UCSD-AML1 (cell line): ENCODE measurements at regions not wholly inside any gene's neighbourhood (a gene's known extent, or its start where the extent isn't known, plus 50 kb on each side); places are given as distances from the start of the nearest gene placed in this dataset.

Experiments
- DNase-seq: peaks from one replicate; lab custom pipeline; 2025; ENCODE audit not compliant: unreplicated experiment; lab: John Stamatoyannopoulos, UW

DNA sequence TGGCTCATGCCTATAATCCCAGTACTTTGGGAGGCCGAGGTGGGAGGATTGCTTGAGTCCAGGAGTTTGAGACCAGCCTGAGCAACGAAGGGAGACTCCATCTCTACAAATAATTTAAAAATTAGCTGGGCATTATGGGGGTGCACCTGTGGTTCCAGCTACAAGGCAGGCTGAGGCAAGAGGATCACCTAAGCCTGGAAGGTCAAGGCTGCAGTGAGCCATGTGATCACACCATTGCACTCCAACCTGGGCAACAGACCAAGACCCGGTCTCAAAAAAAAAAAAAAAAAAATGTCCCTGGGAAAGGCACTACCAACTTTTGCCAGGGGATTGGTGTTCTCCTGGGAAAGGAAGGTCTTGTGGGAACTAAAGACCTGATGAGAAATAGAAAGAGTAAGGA is 134.2 kb upstream of the AUTS2 start:
- no peak for DNase-seq

GRCh38 chr7:69465262-69465661 is 133.0 kb upstream of the AUTS2 start:
- DNase-seq, result no peak

DNA sequence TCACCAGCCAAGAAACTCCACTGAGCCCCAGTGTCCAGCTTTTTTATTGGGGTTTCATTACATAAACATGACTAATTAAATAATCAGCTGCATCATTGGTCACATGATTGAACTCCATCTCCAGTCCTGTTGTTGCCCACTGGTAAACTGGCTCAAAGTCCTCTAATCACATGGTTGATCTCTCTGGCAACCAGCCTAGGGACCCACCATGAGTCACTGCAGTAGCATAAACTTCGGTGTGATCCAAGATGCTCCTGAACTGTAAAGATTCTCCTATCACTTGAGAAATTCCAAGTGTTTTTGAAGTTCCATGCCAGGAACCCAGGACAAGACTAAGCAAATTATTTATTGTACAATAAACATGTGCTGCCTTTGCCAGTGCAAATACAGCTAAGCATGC is 130.4 kb upstream of the AUTS2 start:
- DNase-seq, result no peak

- DNase-seq, result no peak
Measured at GRCh38 chr7:69476416-69476815, 121.9 kb upstream of the AUTS2 start.

DNA sequence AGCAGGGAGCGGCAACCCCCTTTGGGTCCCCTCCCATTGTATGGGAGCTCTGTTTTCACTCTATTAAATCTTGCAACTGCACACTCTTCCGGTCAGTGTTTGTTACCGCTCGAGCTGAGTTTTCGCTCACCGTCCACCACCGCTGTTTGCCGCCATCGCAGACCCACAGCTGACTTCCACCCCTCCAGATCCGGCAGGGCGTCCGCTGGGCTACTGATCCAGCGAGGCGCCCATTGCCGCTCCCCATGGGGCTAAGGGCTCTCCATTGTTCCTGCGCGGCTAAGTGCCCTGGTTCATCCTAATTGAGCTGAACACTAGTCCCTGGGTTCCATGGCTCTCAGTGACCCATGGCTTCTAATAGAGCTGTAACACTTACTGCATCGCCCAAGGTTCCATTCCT is 115.6 kb upstream of the AUTS2 start:
- no peak for DNase-seq

DNA sequence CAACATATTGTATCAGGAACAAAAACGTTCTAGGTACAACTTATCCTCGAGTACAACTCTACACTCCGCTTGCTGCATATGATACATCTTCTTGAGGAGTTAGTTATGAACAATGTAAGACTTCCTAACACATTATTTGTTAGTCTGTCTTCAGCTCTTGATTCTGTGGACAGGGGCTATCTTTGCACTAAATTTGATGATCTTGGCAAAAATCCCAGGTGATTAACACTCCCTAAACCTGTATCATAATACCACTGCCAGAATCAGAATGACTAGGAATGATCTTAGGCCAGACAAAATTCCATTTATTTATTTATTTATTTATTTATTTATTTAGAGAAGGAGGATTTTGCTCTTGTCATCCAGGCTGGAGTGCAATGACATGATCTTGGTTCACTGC is 108.7 kb upstream of the AUTS2 start:
- no peak for DNase-seq

- no peak for DNase-seq
Measured at GRCh38 chr7:69498671-69499070, 99.6 kb upstream of the AUTS2 start.

GRCh38 chr7:69502358-69502757 is 95.9 kb upstream of the AUTS2 start:
- DNase-seq, result no peak

DNA sequence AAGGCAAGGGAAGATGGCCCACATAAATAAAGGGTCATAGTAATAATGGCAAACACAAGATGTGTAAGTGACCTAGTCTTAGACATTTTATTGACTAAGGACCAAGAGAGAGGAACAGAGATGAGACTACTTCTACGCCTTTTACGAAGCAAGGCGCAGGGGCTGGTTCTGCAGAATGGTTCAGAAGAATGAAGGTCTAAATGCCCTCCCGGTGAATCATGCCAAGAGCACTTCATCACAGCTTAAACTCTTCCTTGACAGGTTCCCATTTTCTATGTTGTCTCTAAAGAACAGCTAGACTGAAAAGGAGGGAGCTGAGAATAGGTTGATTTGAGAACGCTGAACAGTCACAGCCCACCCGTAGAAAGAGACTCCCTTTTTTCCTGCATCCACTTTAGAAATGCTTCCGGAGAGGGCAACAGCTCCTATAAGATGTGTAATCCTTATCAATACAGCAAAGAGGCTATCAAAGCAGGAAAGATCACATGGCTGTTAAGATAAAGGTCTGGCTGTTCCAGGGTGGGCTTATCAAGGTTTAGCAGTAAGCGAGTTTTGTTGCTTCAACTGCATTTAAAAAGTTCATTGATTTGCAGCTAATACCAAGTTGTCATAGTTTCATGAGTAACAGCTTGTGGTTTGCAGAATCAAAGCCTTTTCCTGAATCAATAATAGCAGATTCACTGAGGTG is 93.4 kb upstream of the AUTS2 start:
- DNase-seq, result no peak

- DNase-seq, result no peak
Measured at GRCh38 chr7:69508736-69509135, 89.5 kb upstream of the AUTS2 start.

GRCh38 chr7:69510114-69510513 is 88.2 kb upstream of the AUTS2 start:
- no peak for DNase-seq

GRCh38 chr7:69515495-69516212 is 82.6 kb upstream of the AUTS2 start:
- DNase-seq, result no peak

GRCh38 chr7:69516238-69516820 is 81.9 kb upstream of the AUTS2 start:
- no peak for DNase-seq

DNA sequence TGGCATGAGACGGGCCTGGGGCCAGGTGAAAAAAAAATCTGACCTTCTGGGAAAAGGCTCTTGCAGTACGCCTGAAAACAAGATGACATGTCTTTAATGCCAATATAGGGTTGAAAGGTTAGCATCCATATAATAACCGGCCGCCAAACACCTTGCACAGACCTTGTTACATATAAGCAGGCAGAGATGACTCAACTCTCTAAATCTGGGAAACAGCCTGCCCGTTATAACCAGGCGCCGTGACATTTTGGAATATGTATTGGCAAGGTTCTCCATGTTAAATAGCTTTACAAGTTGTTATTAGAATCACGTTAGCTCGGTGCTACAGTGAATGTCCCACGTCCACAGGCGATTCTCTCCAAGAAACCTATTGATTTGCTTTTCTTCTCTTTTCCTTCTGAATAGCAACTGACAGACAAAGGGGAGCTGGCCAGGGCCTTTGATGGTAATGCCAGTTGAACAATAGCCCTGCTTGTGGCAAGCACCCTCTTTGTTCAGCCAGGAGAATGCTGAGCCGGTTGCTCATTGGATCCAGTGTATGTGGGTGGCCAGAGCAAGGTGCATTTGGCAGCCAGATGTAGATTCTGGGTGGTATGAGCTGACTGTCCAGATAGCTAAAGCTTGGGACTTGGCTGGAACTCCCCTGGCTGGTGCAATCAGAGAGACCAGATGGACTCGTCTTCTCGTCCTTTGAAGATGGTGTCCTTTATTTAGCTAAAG is 80.1 kb upstream of the AUTS2 start:
- DNase-seq, result no peak

- DNase-seq, result no peak
Measured at GRCh38 chr7:69518705-69519077, 79.6 kb upstream of the AUTS2 start.

DNA sequence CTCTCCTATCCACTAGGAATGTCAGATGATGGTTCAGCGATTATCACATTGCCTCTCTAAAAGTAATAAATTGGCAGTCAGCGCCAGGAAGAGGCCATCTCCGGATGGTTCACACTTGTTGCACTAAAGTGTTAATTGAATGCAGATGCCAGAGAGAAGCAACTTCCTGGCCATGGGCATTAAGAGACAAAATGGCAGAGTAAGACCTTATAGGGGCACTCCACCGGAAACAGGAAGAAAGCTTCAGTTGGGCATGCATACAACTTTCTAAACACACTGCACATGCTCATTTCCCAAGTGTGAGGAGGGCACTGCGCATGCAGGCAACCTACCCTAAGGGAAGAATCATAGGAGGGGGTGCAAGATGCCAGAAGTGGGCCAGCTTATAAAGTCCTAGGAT is 71.7 kb upstream of the AUTS2 start:
- DNase-seq, result no peak

- no peak for DNase-seq
Measured at GRCh38 chr7:69527706-69528105, 70.6 kb upstream of the AUTS2 start.

- DNase-seq, result no peak
Measured at GRCh38 chr7:69531050-69531449, 67.2 kb upstream of the AUTS2 start.

- DNase-seq, result no peak
Measured at GRCh38 chr7:69534461-69535041, 63.7 kb upstream of the AUTS2 start.

- DNase-seq, result no peak
Measured at GRCh38 chr7:69537691-69538090, 60.6 kb upstream of the AUTS2 start.

DNA sequence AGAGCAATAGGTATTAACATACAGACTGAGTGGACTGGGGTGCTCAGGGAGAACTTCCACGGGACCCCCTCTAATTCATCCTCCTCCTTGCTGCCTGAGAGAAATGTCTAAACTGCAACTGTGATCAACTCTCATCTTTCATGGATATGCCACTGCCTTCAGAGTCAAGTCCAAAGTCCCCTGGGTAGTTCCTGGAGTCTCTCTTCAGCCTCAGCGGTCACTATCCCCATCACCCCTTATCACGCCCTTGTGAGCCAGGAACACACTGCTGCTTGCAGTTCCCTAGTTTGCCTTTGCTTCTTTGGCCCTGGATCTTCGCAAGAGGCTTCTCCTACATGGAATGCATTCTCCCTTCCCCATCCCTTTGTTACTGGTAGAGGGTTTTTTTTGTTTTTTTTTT is 58.7 kb upstream of the AUTS2 start:
- no peak for DNase-seq

DNA sequence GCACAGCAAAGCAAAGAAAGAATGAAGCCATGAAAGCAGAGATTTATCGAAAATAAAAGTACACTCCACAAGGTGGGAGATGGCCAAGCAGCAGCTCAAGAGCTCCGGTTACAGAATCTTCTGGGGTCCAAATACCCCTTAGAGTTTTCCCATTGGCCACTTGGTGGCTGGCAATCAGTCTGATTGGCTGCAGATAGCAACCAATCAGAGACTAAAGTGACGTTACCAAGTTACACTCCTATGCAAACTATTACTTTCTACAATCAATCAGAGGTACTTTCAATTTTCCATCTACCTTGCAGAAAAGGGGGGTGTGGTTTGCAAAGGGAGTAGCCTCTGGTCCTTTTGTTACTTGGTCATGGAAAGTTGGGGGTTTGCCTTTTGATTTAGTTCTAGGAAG is 58.0 kb upstream of the AUTS2 start:
- DNase-seq, result no peak
